ENCODE measurements at regions not wholly inside any gene's neighbourhood (a gene's known extent, or its start where the extent isn't known, plus 50 kb on each side); places are given as distances from the start of the nearest gene placed in this dataset.

DNA sequence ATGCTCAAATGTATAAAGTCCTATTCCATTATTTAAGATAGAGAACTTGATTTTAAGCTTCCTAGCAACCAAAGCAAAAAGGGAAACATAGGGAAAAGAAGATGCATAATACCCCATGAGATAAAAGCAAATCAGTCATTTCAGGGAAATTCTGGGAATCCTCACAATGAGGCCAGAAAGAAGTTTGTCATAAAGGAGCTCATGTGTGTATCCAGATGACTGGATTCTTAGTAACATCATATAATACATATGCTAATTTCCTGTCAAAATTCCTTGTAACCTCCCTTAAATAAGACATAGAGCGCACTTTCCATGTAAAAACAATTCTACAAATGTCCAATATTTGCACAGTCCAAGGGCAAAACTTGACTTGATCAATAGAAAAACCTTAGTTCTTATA, 411.0 kb upstream of the WWC1 start:
- no peak overlapping the region for H3K9ac ChIP-seq (ENCODE audit: low read length)
- H4K20me1 ChIP-seq (ENCODE audit: control insufficient read depth, insufficient read depth, low read length, poor library complexity, severe bottlenecking), result no peaks in the 10 kb centered on the region
- POLR2A ChIA-PET, result no interaction called here
- no peaks in the 10 kb centered on the region for H3K36me3 ChIP-seq (replicated peaks in 1 of 2; ENCODE audit: control extremely low read depth in 1 of 2, control insufficient read depth in 1 of 2, extremely low read depth in 1 of 2, insufficient read depth in 2 of 2, low read length in 1 of 2)
- H3K79me2 ChIP-seq (ENCODE audit: control insufficient read depth, insufficient read depth, low read length), result no peaks in the 10 kb centered on the region
- no CpG with 5 or more reads among the region's 1 CpG for WGBS (ENCODE audit: insufficient coverage)
- H3K4me3 ChIP-seq (ENCODE audit: control extremely low read depth in 1 of 5, extremely low read depth in 1 of 5, insufficient read depth in 1 of 5, low read depth in 2 of 5, low read length in 4 of 5), result no peak overlapping the region
- no peaks in the 10 kb centered on the region for H3K9me3 ChIP-seq (ENCODE audit: control extremely low read depth in 1 of 3, control insufficient read depth in 2 of 3, insufficient read depth in 1 of 3, low read length in 2 of 3)
- Mint-ChIP-seq H3K9me3 (ENCODE audit: insufficient read depth) (peaks cover 3% of the 10 kb centered on the region), H3K4me1 (no peaks in the 10 kb centered on the region), H3K27ac (no peak overlapping the region), H3K4me3 (no peak overlapping the region), H3K27me3 (no peaks in the 10 kb centered on the region)
- no peak overlapping the region for H3K4me2 ChIP-seq (replicated peaks; ENCODE audit: low read depth, low read length, poor library complexity, severe bottlenecking)
- H3K27me3 ChIP-seq (replicated peaks in 1 of 4; ENCODE audit: control extremely low read depth in 1 of 4, control insufficient read depth in 3 of 4, insufficient read depth in 4 of 4, low read length in 3 of 4), result no peaks in the 10 kb centered on the region
- H3K27ac ChIP-seq (ENCODE audit: low read length in 2 of 2), result no peak overlapping the region
- H3K4me1 ChIP-seq (ENCODE audit: control insufficient read depth in 2 of 2, insufficient read depth in 2 of 2, low read length in 2 of 2), result no peaks in the 10 kb centered on the region
- intact Hi-C loops (cut with micrococcal nuclease), result no loop called here
- TF ChIP-seq, protein P1, sequence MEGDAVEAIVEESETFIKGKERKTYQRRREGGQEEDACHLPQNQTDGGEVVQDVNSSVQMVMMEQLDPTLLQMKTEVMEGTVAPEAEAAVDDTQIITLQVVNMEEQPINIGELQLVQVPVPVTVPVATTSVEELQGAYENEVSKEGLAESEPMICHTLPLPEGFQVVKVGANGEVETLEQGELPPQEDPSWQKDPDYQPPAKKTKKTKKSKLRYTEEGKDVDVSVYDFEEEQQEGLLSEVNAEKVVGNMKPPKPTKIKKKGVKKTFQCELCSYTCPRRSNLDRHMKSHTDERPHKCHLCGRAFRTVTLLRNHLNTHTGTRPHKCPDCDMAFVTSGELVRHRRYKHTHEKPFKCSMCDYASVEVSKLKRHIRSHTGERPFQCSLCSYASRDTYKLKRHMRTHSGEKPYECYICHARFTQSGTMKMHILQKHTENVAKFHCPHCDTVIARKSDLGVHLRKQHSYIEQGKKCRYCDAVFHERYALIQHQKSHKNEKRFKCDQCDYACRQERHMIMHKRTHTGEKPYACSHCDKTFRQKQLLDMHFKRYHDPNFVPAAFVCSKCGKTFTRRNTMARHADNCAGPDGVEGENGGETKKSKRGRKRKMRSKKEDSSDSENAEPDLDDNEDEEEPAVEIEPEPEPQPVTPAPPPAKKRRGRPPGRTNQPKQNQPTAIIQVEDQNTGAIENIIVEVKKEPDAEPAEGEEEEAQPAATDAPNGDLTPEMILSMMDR (IDR thresholded peaks at IDR 0.05), result no peak
- TF ChIP-seq EZH2 (IDR thresholded peaks at IDR 0.05; ENCODE audit: borderline replicate concordance, insufficient read depth, low read depth, low read length, poor library complexity, severe bottlenecking), result no peak
- CTCF ChIA-PET, result no interaction called here
- ATAC-seq (ENCODE audit: low read depth) (no peak), DNase-seq (no peak)
- no peak overlapping the region for H2AFZ ChIP-seq (ENCODE audit: insufficient read depth, low read depth, low read length, poor library complexity, severe bottlenecking)

DNA sequence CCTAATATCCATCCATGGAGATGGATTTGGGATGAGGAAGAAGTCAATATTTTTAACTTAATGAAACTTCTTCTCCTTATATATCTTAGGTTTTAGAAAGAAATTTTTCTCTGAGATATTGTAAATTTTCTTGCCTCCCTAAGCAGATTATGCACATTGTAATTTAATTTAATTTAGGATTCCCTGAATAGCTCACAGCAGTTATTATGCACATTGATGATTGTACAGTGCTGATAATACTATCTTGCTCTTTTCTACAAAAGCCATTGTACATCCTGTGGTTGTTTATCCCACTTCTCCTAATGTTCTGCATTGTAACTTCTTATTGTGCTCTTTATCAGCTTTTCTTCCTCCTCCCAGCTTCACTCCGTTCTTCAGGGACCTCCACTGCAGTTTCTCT, 410.4 kb upstream of the WWC1 start:
- TF ChIP-seq, protein P1 (IDR thresholded peaks at IDR 0.05), result no peak
- TF ChIP-seq EZH2 (IDR thresholded peaks at IDR 0.05; ENCODE audit: borderline replicate concordance, insufficient read depth, low read depth, low read length, poor library complexity, severe bottlenecking), result no peak
- CTCF ChIA-PET, result no interaction called here
- Histone ChIP-seq H3K4me2 (replicated peaks; ENCODE audit: low read depth, low read length, poor library complexity, severe bottlenecking) (no peak overlapping the region), H3K27ac (ENCODE audit: low read length in 2 of 2) (no peak overlapping the region), H4K20me1 (ENCODE audit: control insufficient read depth, insufficient read depth, low read length, poor library complexity, severe bottlenecking) (no peaks in the 10 kb centered on the region), H3K79me2 (ENCODE audit: control insufficient read depth, insufficient read depth, low read length) (no peaks in the 10 kb centered on the region), H3K9me3 (ENCODE audit: control extremely low read depth in 1 of 3, control insufficient read depth in 2 of 3, insufficient read depth in 1 of 3, low read length in 2 of 3) (no peaks in the 10 kb centered on the region), H3K9ac (ENCODE audit: low read length) (no peak overlapping the region), H3K4me3 (ENCODE audit: control extremely low read depth in 1 of 5, extremely low read depth in 1 of 5, insufficient read depth in 1 of 5, low read depth in 2 of 5, low read length in 4 of 5) (no peak overlapping the region), H3K27me3 (replicated peaks in 1 of 4; ENCODE audit: control extremely low read depth in 1 of 4, control insufficient read depth in 3 of 4, insufficient read depth in 4 of 4, low read length in 3 of 4) (no peaks in the 10 kb centered on the region), H2AFZ (ENCODE audit: insufficient read depth, low read depth, low read length, poor library complexity, severe bottlenecking) (no peak overlapping the region), H3K4me1 (ENCODE audit: control insufficient read depth in 2 of 2, insufficient read depth in 2 of 2, low read length in 2 of 2) (no peaks in the 10 kb centered on the region), H3K36me3 (replicated peaks in 1 of 2; ENCODE audit: control extremely low read depth in 1 of 2, control insufficient read depth in 1 of 2, extremely low read depth in 1 of 2, insufficient read depth in 2 of 2, low read length in 1 of 2) (no peaks in the 10 kb centered on the region)
- no peaks in the 10 kb centered on the region for H3K27me3 Mint-ChIP-seq
- no peak overlapping the region for H3K4me3 Mint-ChIP-seq
- DNase-seq, result no peak
- no CpG with 5 or more reads among the region's 1 CpG for WGBS (ENCODE audit: insufficient coverage)
- no peak overlapping the region for H3K27ac Mint-ChIP-seq
- POLR2A ChIA-PET, result no interaction called here
- intact Hi-C loops (cut with micrococcal nuclease), result no loop called here
- ATAC-seq (ENCODE audit: low read depth), result no peak
- peaks cover 3% of the 10 kb centered on the region for H3K9me3 Mint-ChIP-seq (ENCODE audit: insufficient read depth)
- no peaks in the 10 kb centered on the region for H3K4me1 Mint-ChIP-seq
